Stimulated activated CD4-positive, alpha-beta T cell treated with anti-CD3 and anti-CD28 coated beads, Interleukin-4, amount 100 ng/mL, for 4 hours (primary cell): ENCODE measurements at regions not wholly inside any gene's neighbourhood (a gene's known extent, or its start where the extent isn't known, plus 50 kb on each side); places are given as distances from the start of the nearest gene placed in this dataset.

Experiments used
- DNase-seq, 2 experiments: peaks; one replicate each; pipeline ENCODE4 v3.0.0-alpha.2; 2020

DNA sequence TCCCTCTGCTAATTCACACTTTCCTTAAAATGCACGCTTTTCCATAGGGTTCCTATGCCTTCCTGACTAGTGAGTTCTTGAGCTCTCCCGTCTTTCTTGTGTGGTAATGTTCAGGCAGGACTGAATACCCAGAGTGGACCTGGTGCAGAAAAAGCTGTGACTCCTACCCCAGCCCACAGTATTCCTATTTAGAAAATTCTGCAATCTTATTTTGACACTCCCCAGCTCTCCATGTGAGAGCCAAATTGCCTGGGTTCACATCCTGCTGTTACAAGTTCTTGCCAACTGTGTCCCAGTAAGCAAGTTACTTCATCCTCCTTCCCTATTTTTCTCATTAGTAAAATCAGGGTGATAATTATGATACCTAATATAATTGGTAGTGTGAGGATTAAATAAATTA lies 290.8 kb upstream of the SLCO3A1 start:
- no peak for DNase-seq

- DNase-seq = no peak
Observed at GRCh38 chr15:91564631-91565030, 288.9 kb upstream of the SLCO3A1 start.

GRCh38 chr15:91566141-91566540 lies 287.4 kb upstream of the SLCO3A1 start:
- DNase-seq = no peak

DNA sequence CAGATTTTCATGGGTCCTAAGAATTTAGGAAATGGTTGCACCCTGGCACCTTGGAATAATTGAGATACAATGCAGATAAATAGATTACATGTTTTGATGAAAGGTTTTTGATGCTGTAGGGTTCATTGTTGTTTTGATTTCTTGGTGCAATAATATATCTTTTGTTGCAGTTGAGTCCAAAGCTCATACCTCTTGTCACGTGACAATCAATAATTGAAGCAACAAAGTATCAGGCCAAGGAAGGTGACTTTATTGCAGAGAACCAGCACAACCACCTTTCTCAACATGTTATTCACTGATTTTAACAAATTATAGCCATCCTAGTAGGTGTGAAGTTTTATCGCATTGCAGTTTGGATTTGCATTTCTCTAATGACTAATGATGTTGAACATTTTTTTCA lies 285.5 kb upstream of the SLCO3A1 start:
- DNase-seq = no peak

GRCh38 chr15:91572110-91572509 lies 281.4 kb upstream of the SLCO3A1 start:
- no peak for DNase-seq

GRCh38 chr15:91576096-91576495 lies 277.4 kb upstream of the SLCO3A1 start:
- no peak for DNase-seq

- DNase-seq = no peak
Observed at GRCh38 chr15:91578511-91578910, 275.0 kb upstream of the SLCO3A1 start.

DNA sequence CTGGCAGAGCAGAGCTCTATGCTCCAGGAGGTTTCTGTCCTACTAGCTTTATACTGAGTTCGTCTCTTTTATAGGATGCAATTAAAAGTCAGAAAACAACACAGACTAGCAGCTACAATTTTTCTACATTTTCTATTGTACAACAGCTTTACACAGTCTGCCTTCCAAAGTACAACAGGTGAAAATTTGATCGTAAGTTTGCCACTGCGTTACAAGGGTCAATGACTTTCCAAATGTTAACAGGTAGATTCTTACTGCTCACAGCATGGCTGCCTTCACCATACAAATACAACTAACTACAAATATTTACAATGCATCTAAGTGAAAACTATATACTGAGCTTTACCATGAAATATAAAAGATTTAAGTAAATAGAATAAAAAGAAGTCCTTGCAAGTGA lies 268.6 kb upstream of the SLCO3A1 start:
- no peak for DNase-seq

- no peak for DNase-seq
Observed at GRCh38 chr15:91586560-91586959, 266.9 kb upstream of the SLCO3A1 start.

DNA sequence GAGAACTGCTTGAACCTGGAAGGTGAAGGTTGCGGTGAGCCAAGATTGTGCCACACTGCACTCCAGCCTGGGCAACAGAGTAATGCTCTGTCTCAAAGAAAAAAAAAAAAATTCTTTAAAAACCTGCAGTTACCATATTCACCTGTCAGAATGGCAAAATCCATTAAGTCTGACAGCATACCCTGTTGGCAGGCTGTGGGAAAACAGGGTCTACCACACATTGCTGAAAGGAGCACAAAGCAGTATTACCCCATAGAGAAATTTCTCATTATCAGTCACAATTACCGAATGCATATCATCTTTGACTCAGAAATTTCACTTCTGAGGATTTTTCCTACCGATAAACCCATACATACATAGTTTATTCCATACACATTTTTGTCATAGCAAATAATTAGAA lies 264.1 kb upstream of the SLCO3A1 start:
- DNase-seq = no peak

- no peak for DNase-seq
Observed at GRCh38 chr15:91592567-91592966, 260.9 kb upstream of the SLCO3A1 start.

DNA sequence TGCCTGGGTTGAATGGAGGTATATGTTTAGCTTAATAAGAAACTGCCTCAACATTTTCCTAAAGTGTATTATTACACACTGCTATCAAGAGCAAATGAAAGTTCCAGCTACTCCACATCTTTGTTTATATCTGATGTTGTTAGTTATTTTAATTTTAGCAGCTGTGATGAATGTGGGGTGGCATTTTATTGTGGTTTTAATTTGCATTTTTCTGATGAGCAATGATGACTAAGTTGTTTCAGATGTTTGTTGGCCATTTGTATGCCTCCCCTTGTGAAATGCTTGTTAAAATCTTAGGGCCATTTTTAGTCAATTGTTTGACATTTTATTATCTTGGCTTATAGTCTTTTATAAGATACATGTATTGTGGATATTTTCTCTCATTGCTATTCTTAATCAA lies 260.4 kb upstream of the SLCO3A1 start:
- DNase-seq = no peak

DNA sequence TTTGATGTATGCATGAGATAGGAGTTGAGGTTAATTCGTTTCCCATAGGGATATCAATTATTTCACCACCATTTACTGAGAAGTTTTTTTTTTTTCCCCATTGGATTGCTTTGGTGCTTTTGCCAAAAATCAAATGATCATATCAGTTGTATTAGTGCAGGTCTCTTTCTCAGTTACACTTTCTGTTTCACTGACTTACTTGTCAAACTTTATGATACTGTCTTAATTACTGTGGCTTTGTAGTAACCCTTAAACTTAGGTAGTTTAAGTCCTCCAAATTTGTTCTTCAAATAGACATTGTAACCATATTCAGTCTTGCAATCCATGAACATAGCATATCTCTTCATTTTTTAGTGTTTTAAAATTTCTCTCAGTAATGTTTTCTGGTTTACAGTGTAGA lies 259.9 kb upstream of the SLCO3A1 start:
- no peak for DNase-seq

- no peak for DNase-seq
Observed at GRCh38 chr15:91599261-91599660, 254.2 kb upstream of the SLCO3A1 start.

DNA sequence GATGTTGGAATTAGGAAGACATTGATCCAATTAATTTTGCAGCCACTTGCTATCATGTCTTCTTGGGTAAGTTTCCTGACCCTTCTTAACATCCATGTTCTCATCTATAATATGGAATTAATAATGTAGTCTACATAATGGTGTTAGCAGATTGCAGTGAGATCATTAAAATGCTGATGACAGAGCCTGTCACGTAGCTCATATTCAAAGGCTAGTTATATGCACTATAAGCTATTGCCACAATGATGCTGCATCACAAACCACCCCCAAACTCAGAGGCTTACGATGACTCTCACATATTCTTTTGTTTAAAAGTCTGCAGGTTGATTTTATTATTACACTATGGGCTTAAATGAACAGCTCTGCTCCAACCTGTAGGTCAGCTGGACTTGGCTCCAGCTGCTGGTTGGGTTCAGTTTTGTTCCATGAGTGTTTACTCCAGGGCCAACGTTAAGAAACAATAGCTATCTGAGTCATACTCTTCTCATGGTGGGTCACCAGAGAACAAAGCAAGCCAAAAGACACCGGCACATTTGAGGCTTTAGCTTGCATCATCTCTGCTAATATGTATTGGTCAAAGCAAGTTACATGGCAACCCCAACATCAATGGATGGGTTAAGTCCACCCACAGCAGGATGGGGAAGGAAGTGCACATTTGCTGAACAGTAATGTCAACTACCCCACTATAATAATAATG lies 250.0 kb upstream of the SLCO3A1 start:
- DNase-seq = no peak

DNA sequence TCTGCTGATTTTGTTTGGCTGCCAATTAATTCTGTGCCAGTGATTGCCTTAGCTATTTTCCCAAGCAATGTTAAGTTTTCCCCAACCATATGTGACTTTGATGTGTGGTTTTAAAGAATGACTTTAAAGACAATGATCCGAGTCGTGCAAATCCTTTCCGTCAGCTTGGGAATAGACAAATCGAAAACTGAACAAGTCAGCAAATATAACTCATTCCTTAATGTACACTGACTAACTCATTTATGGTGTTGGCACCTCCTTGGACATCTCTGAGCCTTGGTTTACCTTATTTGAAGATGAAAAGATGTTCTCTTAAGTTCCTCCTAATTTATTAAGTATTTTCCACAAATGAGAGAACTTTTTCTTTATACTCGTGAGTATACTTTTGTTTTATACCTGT lies 249.4 kb upstream of the SLCO3A1 start:
- no peak for DNase-seq

DNA sequence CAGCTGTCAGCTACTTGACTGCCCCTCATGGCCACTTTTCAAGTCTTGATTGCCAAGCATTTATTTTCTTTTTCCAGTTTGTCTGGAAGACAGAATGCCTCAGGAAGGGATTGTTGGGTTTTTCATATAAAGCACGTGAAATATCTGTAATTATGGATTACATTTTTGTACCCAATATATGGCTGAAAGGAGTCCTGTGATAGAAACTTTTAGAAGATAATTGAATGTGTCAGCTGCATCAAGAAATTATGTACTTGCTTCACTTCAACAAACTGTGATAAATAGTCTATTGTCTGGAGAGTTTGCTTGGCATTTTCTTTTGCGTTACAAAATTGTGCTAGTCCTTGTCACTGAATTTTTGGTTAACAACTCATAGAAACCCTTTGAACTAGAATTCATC lies 247.9 kb upstream of the SLCO3A1 start:
- no peak for DNase-seq

- no peak for DNase-seq
Observed at GRCh38 chr15:91609231-91609630, 244.3 kb upstream of the SLCO3A1 start.

- no peak for DNase-seq
Observed at GRCh38 chr15:91609966-91610365, 243.5 kb upstream of the SLCO3A1 start.

- DNase-seq = no peak
Observed at GRCh38 chr15:91611561-91612323, 241.8 kb upstream of the SLCO3A1 start.

DNA sequence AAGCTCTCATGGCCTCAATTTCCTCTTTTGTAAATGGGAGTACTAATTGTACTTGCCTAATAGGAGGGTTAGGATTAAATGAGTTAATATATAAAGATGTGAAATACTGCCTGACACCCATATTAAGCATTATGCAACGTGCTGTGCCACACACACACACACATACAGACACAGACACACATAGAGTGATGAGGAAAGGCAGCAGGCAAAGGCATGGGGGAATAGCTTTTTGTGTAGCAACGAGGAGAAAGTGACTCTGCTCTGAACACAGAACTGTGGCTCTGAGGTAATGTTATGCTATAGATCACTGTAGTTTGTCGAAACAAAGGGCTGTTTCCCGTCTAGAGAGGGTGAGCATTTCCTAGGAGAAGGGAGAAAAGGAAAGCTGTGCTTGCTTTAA lies 233.3 kb upstream of the SLCO3A1 start:
- DNase-seq = no peak

GRCh38 chr15:91622235-91622634 lies 231.3 kb upstream of the SLCO3A1 start:
- no peak for DNase-seq

DNA sequence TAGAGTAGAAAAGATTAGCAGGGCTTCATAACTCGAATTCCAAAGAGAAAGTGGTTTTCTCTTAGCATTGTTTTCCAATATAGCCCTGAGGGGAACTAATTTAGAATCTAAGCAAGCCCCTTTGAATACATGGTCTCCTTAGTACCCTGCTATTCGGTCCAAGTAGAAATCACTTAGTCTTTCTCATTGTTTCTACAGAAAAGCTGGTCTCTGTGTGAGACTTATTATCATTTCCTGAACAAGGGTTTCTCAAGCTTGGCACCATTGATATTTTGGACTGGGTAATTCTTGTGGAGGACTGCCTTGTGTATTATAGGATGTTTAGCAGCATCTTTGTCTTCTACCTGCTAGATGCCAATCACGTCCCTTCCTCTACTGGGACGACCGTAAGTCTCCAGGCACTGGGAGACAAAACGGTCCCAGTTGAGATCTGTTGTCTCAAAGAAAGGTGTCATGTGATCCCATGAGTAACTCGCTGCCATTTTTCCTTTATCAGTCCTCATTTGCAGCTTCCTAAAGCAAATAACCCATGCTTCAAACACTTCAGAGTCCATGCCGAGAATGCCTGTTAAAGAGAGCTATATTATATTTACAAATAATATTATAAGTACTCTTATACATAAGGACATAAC lies 230.7 kb upstream of the SLCO3A1 start:
- DNase-seq = no peak

DNA sequence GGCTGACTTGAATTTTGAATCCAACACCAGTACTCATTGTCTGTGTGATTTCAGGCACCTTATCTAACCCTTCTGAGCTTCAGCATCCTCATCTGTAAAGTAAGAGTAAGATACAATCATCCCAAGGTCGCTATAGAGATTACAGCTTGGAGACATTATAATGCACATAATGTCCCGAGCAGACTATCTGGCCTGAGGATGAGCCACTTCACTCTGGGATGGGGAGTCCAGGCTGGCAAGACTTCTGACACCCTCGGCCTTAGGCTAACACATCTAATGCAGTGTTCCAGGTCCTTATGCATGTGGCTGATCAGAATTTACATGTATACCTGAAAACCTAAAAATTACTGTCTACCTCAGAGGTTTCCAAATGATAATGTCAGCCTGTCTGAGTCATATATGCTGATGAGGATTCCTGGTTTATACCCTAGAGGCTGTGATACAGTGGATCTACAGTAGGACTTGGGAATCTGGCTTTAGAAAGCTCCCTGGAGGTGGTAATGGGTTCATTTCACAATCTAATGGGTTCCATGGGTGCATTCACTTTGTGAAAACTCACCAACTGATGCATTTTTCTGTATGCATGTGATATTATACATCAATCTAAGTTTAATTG lies 229.0 kb upstream of the SLCO3A1 start:
- DNase-seq = no peak
